Fibroblast of pulmonary artery (primary cell): ENCODE measurements at regions not wholly inside any gene's neighbourhood (a gene's known extent, or its start where the extent isn't known, plus 50 kb on each side); places are given as distances from the start of the nearest gene placed in this dataset.

ENCODE experiments used
- DNase-seq: peaks from one replicate; pipeline ENCODE4 v3.0.0-alpha.2; 2010; ENCODE audit warnings: low read depth
- H3K4me3 ChIP-seq: replicated peaks from 2 replicates; pipeline ENCODE4 v1.5.1; 2011; ENCODE audit warnings: low read depth, mild to moderate bottlenecking, control low read depth, low read length, moderate library complexity
- TF ChIP-seq, protein P1 (sequence below): IDR thresholded peaks from 2 replicates; pipeline ENCODE4 v1.5.1; 2011; ENCODE audit warnings: mild to moderate bottlenecking, control low read depth, low read length, inconsistent platforms; ENCODE audit errors: missing control alignments

DNA sequence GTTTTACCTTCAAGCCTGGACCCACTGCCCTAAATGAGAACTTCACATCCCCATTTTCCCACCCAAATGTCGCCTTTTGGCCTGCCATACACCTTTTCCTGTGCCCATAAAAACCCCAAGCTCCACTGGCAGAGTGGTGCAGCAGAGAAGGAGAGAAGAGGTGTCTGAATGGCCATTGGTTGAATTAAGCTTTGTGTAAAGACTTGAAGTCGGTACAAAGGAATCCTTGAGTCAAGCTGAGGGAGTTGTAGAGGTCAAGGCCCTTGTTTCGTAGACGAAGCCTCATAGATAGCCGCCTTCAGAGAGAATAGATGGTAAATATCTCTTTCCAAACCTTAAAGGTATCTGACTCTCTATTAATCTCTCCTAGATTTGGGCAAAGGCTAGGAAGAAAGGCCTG is 1479.2 kb upstream of the PRR20A start:
- TF ChIP-seq, protein P1, sequence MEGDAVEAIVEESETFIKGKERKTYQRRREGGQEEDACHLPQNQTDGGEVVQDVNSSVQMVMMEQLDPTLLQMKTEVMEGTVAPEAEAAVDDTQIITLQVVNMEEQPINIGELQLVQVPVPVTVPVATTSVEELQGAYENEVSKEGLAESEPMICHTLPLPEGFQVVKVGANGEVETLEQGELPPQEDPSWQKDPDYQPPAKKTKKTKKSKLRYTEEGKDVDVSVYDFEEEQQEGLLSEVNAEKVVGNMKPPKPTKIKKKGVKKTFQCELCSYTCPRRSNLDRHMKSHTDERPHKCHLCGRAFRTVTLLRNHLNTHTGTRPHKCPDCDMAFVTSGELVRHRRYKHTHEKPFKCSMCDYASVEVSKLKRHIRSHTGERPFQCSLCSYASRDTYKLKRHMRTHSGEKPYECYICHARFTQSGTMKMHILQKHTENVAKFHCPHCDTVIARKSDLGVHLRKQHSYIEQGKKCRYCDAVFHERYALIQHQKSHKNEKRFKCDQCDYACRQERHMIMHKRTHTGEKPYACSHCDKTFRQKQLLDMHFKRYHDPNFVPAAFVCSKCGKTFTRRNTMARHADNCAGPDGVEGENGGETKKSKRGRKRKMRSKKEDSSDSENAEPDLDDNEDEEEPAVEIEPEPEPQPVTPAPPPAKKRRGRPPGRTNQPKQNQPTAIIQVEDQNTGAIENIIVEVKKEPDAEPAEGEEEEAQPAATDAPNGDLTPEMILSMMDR, result no peak
- no peak overlapping the region for H3K4me3 ChIP-seq

DNA sequence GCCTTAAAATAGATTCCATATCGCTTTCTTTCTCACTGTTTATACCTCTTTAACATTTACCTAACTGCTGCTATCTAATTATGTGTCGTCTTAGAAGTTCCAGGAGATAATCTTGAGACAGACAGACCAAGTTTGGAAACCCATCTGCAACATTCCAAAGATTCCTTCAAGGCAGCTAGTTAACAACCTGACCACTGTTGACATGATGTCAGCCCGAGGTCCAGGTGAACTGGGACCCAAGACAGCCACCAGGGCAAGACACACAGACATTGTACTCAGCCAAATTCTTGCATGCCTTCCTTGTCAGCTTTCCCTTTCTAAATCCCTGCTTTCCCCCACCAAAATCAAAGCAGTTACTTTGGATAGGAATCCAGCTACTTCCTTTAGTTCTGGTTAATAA is 1476.5 kb upstream of the PRR20A start:
- TF ChIP-seq, protein P1, result no peak
- DNase-seq, result no peak
- H3K4me3 ChIP-seq, result no peak overlapping the region

More for the DNA sequence above, 1479.2 kb upstream of the PRR20A start:
- no peak for DNase-seq

DNA sequence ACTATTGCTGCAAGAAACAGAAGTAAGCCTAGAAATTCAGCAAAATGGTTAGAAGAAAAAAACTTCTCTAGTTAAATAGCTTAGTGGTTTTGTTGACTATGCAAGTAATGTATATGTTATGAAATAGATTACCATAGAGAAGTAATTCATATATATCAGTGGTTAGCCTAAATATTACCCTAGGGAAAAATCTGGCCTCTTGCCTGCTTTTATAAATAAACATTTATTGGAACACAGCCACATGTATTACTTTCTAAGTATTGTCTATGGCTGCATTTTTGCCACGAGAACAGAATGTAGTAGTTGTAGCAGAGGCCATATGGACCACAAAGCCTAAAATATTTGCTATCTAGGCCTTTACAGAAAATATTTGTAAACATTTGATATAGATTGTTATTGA is 1471.7 kb upstream of the PRR20A start:
- H3K4me3 ChIP-seq, result no peak overlapping the region
- DNase-seq, result no peak
- TF ChIP-seq, protein P1, result no peak

DNA sequence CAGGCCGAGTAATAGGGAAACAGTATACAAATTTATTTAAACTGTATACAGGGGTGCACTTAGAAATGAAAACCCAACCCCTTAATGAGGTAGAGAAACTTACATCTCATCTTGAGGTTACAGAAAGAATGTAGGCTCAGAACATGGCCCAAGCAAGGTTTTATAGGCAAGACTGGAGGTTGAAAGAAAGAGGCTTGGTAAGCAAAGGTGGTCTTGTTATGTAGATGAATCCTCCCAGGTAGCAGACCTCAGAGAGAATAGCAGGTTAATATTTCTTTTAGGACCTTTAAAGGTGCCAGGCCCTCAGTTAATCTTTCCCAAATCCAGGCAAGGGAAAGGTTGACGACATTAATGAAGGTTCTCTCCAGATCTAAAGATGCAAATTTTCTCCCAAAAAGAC is 1466.8 kb upstream of the PRR20A start:
- H3K4me3 ChIP-seq, result no peak overlapping the region
- TF ChIP-seq, protein P1, result no peak
- no peak for DNase-seq

DNA sequence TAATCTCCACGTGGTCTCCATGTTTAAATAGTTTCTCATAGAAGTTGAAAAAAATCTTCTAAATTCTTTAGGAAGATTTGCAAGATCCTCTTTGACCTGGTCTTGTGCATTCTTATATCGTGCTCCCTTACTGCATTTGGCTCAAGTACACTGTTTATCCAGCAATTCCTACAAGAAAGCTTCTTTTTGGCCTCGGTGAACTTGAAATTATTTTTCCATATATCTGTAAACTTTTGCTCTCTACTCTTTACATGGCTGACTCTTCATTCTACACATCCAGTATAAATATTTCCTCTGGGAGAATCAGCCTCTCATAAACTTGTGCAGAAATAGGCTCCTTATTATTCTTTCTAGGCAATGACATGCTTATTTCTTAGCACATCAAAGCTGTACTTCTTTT is 1457.9 kb upstream of the PRR20A start:
- H3K4me3 ChIP-seq, result no peak overlapping the region
- DNase-seq, result no peak
- TF ChIP-seq, protein P1, result no peak

DNA sequence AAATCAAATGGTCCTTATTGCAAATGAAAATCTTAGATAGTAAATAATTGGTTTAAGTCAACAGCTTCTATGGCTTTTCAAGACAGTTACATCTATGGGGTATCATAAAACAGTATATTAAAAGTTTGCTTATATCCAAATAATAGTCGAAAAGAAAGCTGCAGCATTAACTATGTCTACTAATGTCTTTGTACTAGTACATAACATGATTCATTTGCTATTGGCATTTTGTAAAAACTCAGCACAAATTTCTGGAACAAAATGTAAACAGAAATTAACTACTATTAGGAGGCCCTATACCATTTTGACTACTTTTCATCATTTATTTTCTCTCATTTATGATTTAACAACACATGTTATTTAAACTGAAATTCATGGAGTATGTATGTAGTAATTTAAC is 1435.2 kb upstream of the PRR20A start:
- no peak for DNase-seq
- no peak overlapping the region for H3K4me3 ChIP-seq
- TF ChIP-seq, protein P1, result no peak

DNA sequence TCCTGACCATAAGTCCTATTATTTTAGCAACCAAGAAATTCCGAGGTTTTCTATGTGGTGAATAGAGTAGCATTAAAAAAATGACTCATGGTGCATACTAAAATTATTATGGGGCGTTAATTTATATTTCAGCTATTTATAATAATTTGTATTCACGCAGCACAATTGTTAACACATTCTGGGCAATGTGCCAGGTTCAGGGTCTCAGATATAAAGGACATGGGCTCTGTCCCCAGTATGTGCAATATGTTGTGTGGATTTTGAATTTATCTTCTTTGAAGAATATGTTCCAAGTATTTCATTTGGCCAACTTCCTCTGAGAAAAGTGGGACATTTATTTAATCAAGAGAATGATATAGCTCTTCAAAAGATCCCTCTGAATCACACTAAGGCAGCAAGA is 1434.7 kb upstream of the PRR20A start:
- DNase-seq, result no peak
- no peak overlapping the region for H3K4me3 ChIP-seq
- TF ChIP-seq, protein P1, result no peak
